ENCODE measurements at regions not wholly inside any gene's neighbourhood (a gene's known extent, or its start where the extent isn't known, plus 50 kb on each side); places are given as distances from the start of the nearest gene placed in this dataset.

GRCh38 chr20:11012975-11013374, 339.2 kb upstream of the JAG1 start:
- no peak for TF ChIP-seq CTCF (IDR thresholded peaks at IDR 0.05; ENCODE audit: low read depth, low read length)
- TF ChIP-seq EZH2phosphoT487 (IDR thresholded peaks at IDR 0.05; ENCODE audit: low read depth) = no peak

Measured in OCI-LY3 (cell line).